Fibroblast of lung (primary cell): ENCODE measurements at regions not wholly inside any gene's neighbourhood (a gene's known extent, or its start where the extent isn't known, plus 50 kb on each side); places are given as distances from the start of the nearest gene placed in this dataset.

Experiments
- DNase-seq, 2 donors: peaks; one replicate each; pipeline versions ENCODE4 v3.0.0 to v3.0.0-alpha.2; 2010; ENCODE audit warnings: low read depth in 2 of 2
- H2AFZ ChIP-seq: 2 replicates; pipeline ENCODE4 v1.5.1; 2012; ENCODE audit warnings: low read length, control low read depth, inconsistent platforms
- H3K27ac ChIP-seq: 2 replicates; pipeline ENCODE4 v1.5.1; 2011; ENCODE audit warnings: low read length, control low read depth; ENCODE audit not compliant: insufficient read depth
- H3K27me3 ChIP-seq: 2 replicates; pipeline ENCODE4 v1.5.1; 2011; ENCODE audit warnings: mild to moderate bottlenecking, low read length; ENCODE audit not compliant: control insufficient read depth, insufficient read depth
- H3K36me3 ChIP-seq: 2 replicates; pipeline ENCODE4 v1.5.1; 2011; ENCODE audit warnings: low read length; ENCODE audit not compliant: control insufficient read depth, insufficient read depth
- H3K4me1 ChIP-seq: 2 replicates; pipeline ENCODE4 v1.5.1; 2011; ENCODE audit warnings: low read length; ENCODE audit not compliant: control insufficient read depth, insufficient read depth; ENCODE audit errors: extremely low read depth
- H3K4me2 ChIP-seq: 2 replicates; pipeline ENCODE4 v1.5.1; 2011; ENCODE audit warnings: low read length, control low read depth; ENCODE audit not compliant: insufficient read depth; ENCODE audit errors: extremely low read depth
- H3K4me3 ChIP-seq, 4 experiments: fragments of 200-600 bp in 1 of 4; sonication (generic) in 1 of 4; replicated peaks in 1 of 4; 2 replicates each; pipeline ENCODE4 v1.5.1; 2011 to 2016; ENCODE audit warnings: low read length in 4 of 4, low read depth in 3 of 4, mild to moderate bottlenecking in 3 of 4, control low read depth in 2 of 4, inconsistent platforms in 1 of 4, mixed read lengths in 1 of 4; ENCODE audit not compliant: insufficient read depth in 1 of 4; ENCODE audit errors: control extremely low read depth in 1 of 4
- H3K79me2 ChIP-seq: 2 replicates; pipeline ENCODE4 v1.5.1; 2012; ENCODE audit warnings: mild to moderate bottlenecking, low read length, inconsistent platforms; ENCODE audit not compliant: control insufficient read depth, insufficient read depth
- H3K9ac ChIP-seq: 2 replicates; pipeline ENCODE4 v1.5.1; 2011; ENCODE audit warnings: mild to moderate bottlenecking, low read length, control low read depth; ENCODE audit not compliant: insufficient read depth
- H3K9me3 ChIP-seq: 2 replicates; pipeline ENCODE4 v1.5.1; 2012; ENCODE audit warnings: low read depth, low read length; ENCODE audit not compliant: control insufficient read depth, insufficient read depth
- H4K20me1 ChIP-seq: 2 replicates; pipeline ENCODE4 v1.5.1; 2011; ENCODE audit warnings: low read length; ENCODE audit not compliant: control insufficient read depth, insufficient read depth; ENCODE audit errors: extremely low read depth
- CTCF ChIP-seq, 2 donors: IDR thresholded peaks in 1 of 2; conservative IDR thresholded peaks in 1 of 2; 1 replicate in 1 of 2; 2 replicates in 1 of 2; pipeline ENCODE4 v1.5.1; 2011 to 2012; ENCODE audit warnings: low read length in 2 of 2, control low read depth in 1 of 2, inconsistent platforms in 1 of 2, low read depth in 1 of 2, mild to moderate bottlenecking in 1 of 2
- EZH2 ChIP-seq: IDR thresholded peaks from 2 replicates; pipeline ENCODE4 v1.5.1; 2012; ENCODE audit warnings: low read length, control low read depth, mild to moderate bottlenecking; ENCODE audit errors: missing control alignments

GRCh38 chr2:100675373-100675772 is 112.6 kb downstream of the PDCL3 start:
- no peak overlapping the region for H3K4me2 ChIP-seq
- no peaks in the 10 kb centered on the region for H3K36me3 ChIP-seq
- H3K4me3 ChIP-seq: no peak overlapping the region
- H3K79me2 ChIP-seq: no peaks in the 10 kb centered on the region
- no peaks in the 10 kb centered on the region for H3K9me3 ChIP-seq
- H3K27me3 ChIP-seq: peaks cover 7% of the 10 kb centered on the region
- no peaks in the 10 kb centered on the region for H4K20me1 ChIP-seq
- no peaks in the 10 kb centered on the region for H3K4me1 ChIP-seq
- no peak for TF ChIP-seq CTCF (conservative IDR thresholded peaks at IDR 0.05 in 1 of 2, IDR thresholded peaks at IDR 0.05 in 1 of 2; ENCODE audit: low read depth in 1 of 2, low read length in 2 of 2)
- no peak for TF ChIP-seq EZH2
- no peak overlapping the region for H3K27ac ChIP-seq
- no peak for DNase-seq
- H2AFZ ChIP-seq: no peak overlapping the region
- H3K9ac ChIP-seq: no peak overlapping the region

GRCh38 chr2:100675855-100676254 is 113.1 kb downstream of the PDCL3 start:
- Histone ChIP-seq H3K9me3 (no peaks in the 10 kb centered on the region), H2AFZ (no peak overlapping the region), H4K20me1 (no peaks in the 10 kb centered on the region), H3K4me2 (no peak overlapping the region), H3K27me3 (peaks cover 7% of the 10 kb centered on the region), H3K9ac (no peak overlapping the region), H3K79me2 (no peaks in the 10 kb centered on the region), H3K27ac (no peak overlapping the region), H3K36me3 (no peaks in the 10 kb centered on the region), H3K4me1 (no peaks in the 10 kb centered on the region), H3K4me3 (no peak overlapping the region)
- no peak for DNase-seq
- TF ChIP-seq CTCF (conservative IDR thresholded peaks at IDR 0.05 in 1 of 2, IDR thresholded peaks at IDR 0.05 in 1 of 2; ENCODE audit: low read depth in 1 of 2, low read length in 2 of 2) (no peak), EZH2 (no peak)

GRCh38 chr2:100676346-100676745 is 113.6 kb downstream of the PDCL3 start:
- H3K27ac ChIP-seq: no peak overlapping the region
- no peaks in the 10 kb centered on the region for H3K79me2 ChIP-seq
- no peaks in the 10 kb centered on the region for H3K9me3 ChIP-seq
- TF ChIP-seq EZH2 (no peak), CTCF (conservative IDR thresholded peaks at IDR 0.05 in 1 of 2, IDR thresholded peaks at IDR 0.05 in 1 of 2; ENCODE audit: low read depth in 1 of 2, low read length in 2 of 2) (no peak)
- no peak overlapping the region for H3K4me3 ChIP-seq
- no peaks in the 10 kb centered on the region for H4K20me1 ChIP-seq
- peaks cover 6% of the 10 kb centered on the region for H3K27me3 ChIP-seq
- H3K4me2 ChIP-seq: no peak overlapping the region
- H3K4me1 ChIP-seq: no peaks in the 10 kb centered on the region
- H3K36me3 ChIP-seq: no peaks in the 10 kb centered on the region
- H3K9ac ChIP-seq: no peak overlapping the region
- H2AFZ ChIP-seq: no peak overlapping the region
- DNase-seq: no peak
